OCI-LY7 (cell line): ENCODE measurements at regions not wholly inside any gene's neighbourhood (a gene's known extent, or its start where the extent isn't known, plus 50 kb on each side); places are given as distances from the start of the nearest gene placed in this dataset.

Source experiments
- BruUV-seq: library from RNA; stranded (reverse); fragments of 400-500 nt; replicated peaks from 2 replicates; lab custom pipeline; 2021; lab: Mats Ljungman, UMichigan
- CTCF ChIA-PET: fragments of 300-600 bp; sonication (Branson Sonifier 250); formaldehyde crosslinking; loops from one replicate; lab custom pipeline; 2022; ENCODE audit warnings: antibody characterized with exemption; ENCODE audit not compliant: unreplicated experiment; lab: Charles Lee
- POLR2A ChIA-PET: fragments of 300-600 bp; sonication (Branson Sonifier 250); formaldehyde crosslinking; loops from one replicate; lab custom pipeline; 2022; ENCODE audit warnings: antibody characterized with exemption; lab: Charles Lee
- DNase-seq: peaks from one replicate; pipeline ENCODE4 v3.0.0-alpha.2; 2015; ENCODE audit warnings: low spot score
- H2AFZ ChIP-seq: fragments of 200-600 bp; sonication (generic), shearing (Covaris generic); 2 replicates; pipeline ENCODE4 v1.6.1; 2014; ENCODE audit warnings: mild to moderate bottlenecking, antibody characterized with exemption, low read length, moderate library complexity
- H3K27ac ChIP-seq: fragments of 200-600 bp; sonication (generic); 2 replicates; pipeline ENCODE4 v1.5.1; 2014; ENCODE audit warnings: mixed run types, low read depth, mild to moderate bottlenecking, moderate library complexity, low read length, inconsistent platforms; ENCODE audit not compliant: poor library complexity, severe bottlenecking
- H3K36me3 ChIP-seq: fragments of 200-600 bp; sonication (generic); 2 replicates; pipeline ENCODE4 v1.6.1; 2014; ENCODE audit warnings: mild to moderate bottlenecking, antibody characterized with exemption, low read length, moderate library complexity, mixed read lengths; ENCODE audit not compliant: insufficient read depth
- H3K4me1 ChIP-seq: fragments of 200-600 bp; sonication (generic); 2 replicates; pipeline ENCODE4 v1.5.1; 2014; ENCODE audit warnings: mild to moderate bottlenecking, low read length; ENCODE audit not compliant: insufficient read depth, poor library complexity, severe bottlenecking
- H3K4me2 ChIP-seq: fragments of 200-600 bp; sonication (generic); 2 replicates; pipeline ENCODE4 v1.6.1; 2014; ENCODE audit warnings: mild to moderate bottlenecking, low read length
- H3K4me3 ChIP-seq: fragments of 200-600 bp; sonication (generic); 2 replicates; pipeline ENCODE4 v1.5.1; 2014; ENCODE audit warnings: mild to moderate bottlenecking, low read depth, low read length; ENCODE audit not compliant: poor library complexity, severe bottlenecking
- H3K79me2 ChIP-seq: fragments of 200-600 bp; sonication (generic); 2 replicates; pipeline ENCODE4 v1.6.1; 2016; ENCODE audit warnings: low read depth, mild to moderate bottlenecking, low read length, moderate library complexity, mixed read lengths; ENCODE audit not compliant: insufficient read depth
- H3K9me2 ChIP-seq: fragments of 200-600 bp; sonication (generic); 2 replicates; pipeline ENCODE4 v1.6.1; 2016; ENCODE audit warnings: mild to moderate bottlenecking, low read length, mixed read lengths; ENCODE audit not compliant: insufficient read depth
- H3K9me3 ChIP-seq: fragments of 200-600 bp; sonication (generic); 2 replicates; pipeline ENCODE4 v1.6.1; 2014; ENCODE audit warnings: mild to moderate bottlenecking, mixed run types, low read length, mixed read lengths
- H4K20me1 ChIP-seq: fragments of 200-600 bp; sonication (generic); 2 replicates; pipeline ENCODE4 v1.6.1; 2014; ENCODE audit warnings: mild to moderate bottlenecking, antibody characterized with exemption, low read length, moderate library complexity, mixed read lengths; ENCODE audit not compliant: insufficient read depth
- EZH2phosphoT487 ChIP-seq: fragments of 200-600 bp; sonication (generic); IDR thresholded peaks from 2 replicates; pipeline ENCODE4 v1.6.1; 2018; ENCODE audit warnings: low read depth, borderline replicate concordance, mild to moderate bottlenecking, mixed run types, antibody characterized with exemption, low read length, moderate library complexity, mixed read lengths
- intact Hi-C: fragments of 100-400 bp; cut with micrococcal nuclease; formaldehyde crosslinking; loops from one replicate; pipeline ENCODE4 v1.10.0; 2022; ENCODE audit not compliant: unreplicated experiment
- TF ChIP-seq, protein P1 (sequence below): fragments of 200-600 bp; sonication (generic); conservative IDR thresholded peaks from 2 replicates; pipeline ENCODE4 v1.5.1; 2014; ENCODE audit warnings: mild to moderate bottlenecking, antibody characterized with exemption, low read length, moderate library complexity, mixed read lengths

DNA sequence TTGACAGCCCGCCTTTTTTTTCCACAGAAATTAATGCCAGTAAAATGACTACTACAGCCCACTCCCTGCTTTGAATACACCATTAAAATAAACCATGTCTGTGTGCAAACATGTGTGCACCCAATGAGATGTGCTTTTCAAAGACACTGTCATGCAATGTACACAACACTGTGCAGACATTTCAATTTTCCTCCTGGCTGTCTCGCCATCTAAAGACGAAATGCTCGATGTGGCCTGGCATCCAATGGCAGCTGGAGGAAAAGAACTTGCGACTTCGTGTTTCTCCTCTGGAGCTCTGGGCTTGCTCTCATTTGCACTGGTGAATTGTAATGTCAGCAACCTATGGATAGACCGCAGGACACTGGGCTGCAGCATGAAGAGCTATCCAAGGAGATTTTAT lies 147.0 kb upstream of the NAV2 start:
- H3K79me2 ChIP-seq, result no peaks in the 10 kb centered on the region
- H2AFZ ChIP-seq, result no peak overlapping the region
- no peak for DNase-seq
- CTCF ChIA-PET, result interaction anchor here (0.7 kb wide), 1 partner anchor 16 kb away, joined by 3 read pairs; no protein-coding TSS in a partner anchor
- intact Hi-C loops, result no loop called here
- no peak overlapping the region for H3K27ac ChIP-seq
- no peaks in the 10 kb centered on the region for H4K20me1 ChIP-seq
- H3K36me3 ChIP-seq, result no peaks in the 10 kb centered on the region
- no peak overlapping the region for H3K4me2 ChIP-seq
- no peaks in the 10 kb centered on the region for H3K9me3 ChIP-seq
- POLR2A ChIA-PET, result interaction anchor here (1.2 kb wide), 1 partner anchor 271 kb away, joined by 3 read pairs; no protein-coding TSS in a partner anchor
- no peaks in the 10 kb centered on the region for H3K4me1 ChIP-seq
- TF ChIP-seq, protein P1, sequence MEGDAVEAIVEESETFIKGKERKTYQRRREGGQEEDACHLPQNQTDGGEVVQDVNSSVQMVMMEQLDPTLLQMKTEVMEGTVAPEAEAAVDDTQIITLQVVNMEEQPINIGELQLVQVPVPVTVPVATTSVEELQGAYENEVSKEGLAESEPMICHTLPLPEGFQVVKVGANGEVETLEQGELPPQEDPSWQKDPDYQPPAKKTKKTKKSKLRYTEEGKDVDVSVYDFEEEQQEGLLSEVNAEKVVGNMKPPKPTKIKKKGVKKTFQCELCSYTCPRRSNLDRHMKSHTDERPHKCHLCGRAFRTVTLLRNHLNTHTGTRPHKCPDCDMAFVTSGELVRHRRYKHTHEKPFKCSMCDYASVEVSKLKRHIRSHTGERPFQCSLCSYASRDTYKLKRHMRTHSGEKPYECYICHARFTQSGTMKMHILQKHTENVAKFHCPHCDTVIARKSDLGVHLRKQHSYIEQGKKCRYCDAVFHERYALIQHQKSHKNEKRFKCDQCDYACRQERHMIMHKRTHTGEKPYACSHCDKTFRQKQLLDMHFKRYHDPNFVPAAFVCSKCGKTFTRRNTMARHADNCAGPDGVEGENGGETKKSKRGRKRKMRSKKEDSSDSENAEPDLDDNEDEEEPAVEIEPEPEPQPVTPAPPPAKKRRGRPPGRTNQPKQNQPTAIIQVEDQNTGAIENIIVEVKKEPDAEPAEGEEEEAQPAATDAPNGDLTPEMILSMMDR, result no peak
- no peak for TF ChIP-seq EZH2phosphoT487
- no peaks in the 10 kb centered on the region for H3K9me2 ChIP-seq
- BruUV-seq, result no TSS peak
- H3K4me3 ChIP-seq, result no peak overlapping the region

DNA sequence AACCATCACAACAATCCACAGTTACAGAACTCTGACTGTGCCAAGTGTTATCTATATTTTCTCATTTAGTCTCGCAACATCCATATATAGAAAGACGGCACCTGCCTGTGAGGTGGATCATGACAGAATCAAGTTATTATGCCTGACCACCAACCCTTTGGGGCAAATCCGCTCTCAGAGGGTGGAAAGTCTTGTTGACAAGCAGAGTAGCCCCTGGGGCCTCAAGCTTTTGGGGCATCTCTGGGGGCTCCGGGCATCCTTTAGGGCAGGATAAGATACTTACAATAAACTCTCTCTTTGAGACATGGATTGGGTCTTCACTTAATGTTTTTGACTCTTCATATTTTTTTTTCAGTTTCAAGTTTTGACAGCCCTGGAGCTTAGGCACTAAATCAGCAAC lies 150.5 kb upstream of the NAV2 start:
- intact Hi-C loops, result no loop called here
- no peaks in the 10 kb centered on the region for H3K9me3 ChIP-seq
- no peak for DNase-seq

DNA sequence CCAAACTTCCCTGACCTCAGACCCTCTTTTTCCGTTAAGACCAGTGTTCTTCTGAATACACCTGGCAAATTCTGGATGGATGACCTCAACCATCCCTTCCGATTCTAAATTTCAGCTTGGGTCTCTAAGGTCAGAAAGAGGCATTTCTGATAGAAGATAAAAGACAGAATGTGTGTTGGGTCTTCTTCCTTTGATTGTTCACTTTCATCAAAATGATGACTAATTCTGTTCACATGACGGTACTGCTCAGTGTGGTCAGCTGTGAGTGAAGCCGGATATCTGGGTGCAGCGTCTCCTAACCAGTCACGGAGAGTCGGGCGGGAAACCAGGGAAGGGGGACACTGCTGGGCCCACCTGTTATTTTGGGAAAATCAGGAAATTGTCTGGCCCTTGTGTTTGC lies 151.6 kb upstream of the NAV2 start:
- no peak overlapping the region for H3K27ac ChIP-seq
- no peak overlapping the region for H3K4me3 ChIP-seq
- no peaks in the 10 kb centered on the region for H3K9me2 ChIP-seq
- H3K4me2 ChIP-seq, result no peak overlapping the region
- no peaks in the 10 kb centered on the region for H4K20me1 ChIP-seq
- ChIA-PET CTCF (no interaction called here), POLR2A (interaction anchor here (1.0 kb wide), 1 partner anchor 15 kb away, joined by 3 read pairs; no protein-coding TSS in a partner anchor)
- intact Hi-C loops, result no loop called here
- TF ChIP-seq, protein P1, result no peak
- TF ChIP-seq EZH2phosphoT487, result no peak
- H3K79me2 ChIP-seq, result no peaks in the 10 kb centered on the region
- no peaks in the 10 kb centered on the region for H3K36me3 ChIP-seq
- no TSS peak for BruUV-seq
- no peak for DNase-seq
- H3K9me3 ChIP-seq, result no peaks in the 10 kb centered on the region
- no peaks in the 10 kb centered on the region for H3K4me1 ChIP-seq
- H2AFZ ChIP-seq, result no peak overlapping the region

More for the DNA sequence above, 150.5 kb upstream of the NAV2 start:
- H3K4me2 ChIP-seq, result no peak overlapping the region
- H3K27ac ChIP-seq, result no peak overlapping the region
- no peaks in the 10 kb centered on the region for H3K4me1 ChIP-seq
- no peaks in the 10 kb centered on the region for H3K9me2 ChIP-seq
- ChIA-PET CTCF (interaction anchor here (1.0 kb wide), 1 partner anchor 16 kb away, joined by 3 read pairs; no protein-coding TSS in a partner anchor), POLR2A (no interaction called here)
- BruUV-seq, result no TSS peak
- H3K36me3 ChIP-seq, result no peaks in the 10 kb centered on the region
- no peak overlapping the region for H3K4me3 ChIP-seq
- no peaks in the 10 kb centered on the region for H4K20me1 ChIP-seq
- no peak overlapping the region for H2AFZ ChIP-seq
- TF ChIP-seq, protein P1, result no peak
- no peak for TF ChIP-seq EZH2phosphoT487
- H3K79me2 ChIP-seq, result no peaks in the 10 kb centered on the region
